Activated CD4-positive, alpha-beta T cell treated with anti-CD3 and anti-CD28 coated beads for 48 hours (primary cell): ENCODE measurements at regions not wholly inside any gene's neighbourhood (a gene's known extent, or its start where the extent isn't known, plus 50 kb on each side); places are given as distances from the start of the nearest gene placed in this dataset.
A peak's percentile ranks its signal among the peaks of the same experiment; 100 is the strongest.

Experiments used
- DNase-seq: peaks from one replicate; pipeline ENCODE4 v3.0.0-alpha.2; 2020

- DNase-seq = no peak
Observed at GRCh38 chr2:45248214-45248613, 239.0 kb upstream of the SIX2 start.

GRCh38 chr2:45244928-45245327 lies 235.7 kb upstream of the SIX2 start:
- no peak for DNase-seq

- no peak for DNase-seq
Observed at GRCh38 chr2:45242161-45242741, 233.0 kb upstream of the SIX2 start.

GRCh38 chr2:45241061-45241561 lies 231.9 kb upstream of the SIX2 start:
- DNase-seq = no peak

- peak; percentile 42 for DNase-seq
Observed at GRCh38 chr2:45237850-45238542, 228.7 kb upstream of the SIX2 start.

GRCh38 chr2:45237128-45237527 lies 227.9 kb upstream of the SIX2 start:
- DNase-seq = no peak

GRCh38 chr2:45236268-45236667 lies 227.0 kb upstream of the SIX2 start:
- DNase-seq = no peak

GRCh38 chr2:45233301-45233700 lies 224.0 kb upstream of the SIX2 start:
- no peak for DNase-seq

GRCh38 chr2:45232818-45233217 lies 223.6 kb upstream of the SIX2 start:
- DNase-seq = no peak

- no peak for DNase-seq
Observed at GRCh38 chr2:45229411-45229810, 220.2 kb upstream of the SIX2 start.

- no peak for DNase-seq
Observed at GRCh38 chr2:45227347-45227746, 218.1 kb upstream of the SIX2 start.

- no peak for DNase-seq
Observed at GRCh38 chr2:45224993-45225380, 215.7 kb upstream of the SIX2 start.

GRCh38 chr2:45224321-45224992 lies 215.2 kb upstream of the SIX2 start:
- no peak for DNase-seq

GRCh38 chr2:45223531-45223930 lies 214.3 kb upstream of the SIX2 start:
- no peak for DNase-seq

GRCh38 chr2:45220227-45220626 lies 211.0 kb upstream of the SIX2 start:
- no peak for DNase-seq

- no peak for DNase-seq
Observed at GRCh38 chr2:45218931-45219339, 209.7 kb upstream of the SIX2 start.

- no peak for DNase-seq
Observed at GRCh38 chr2:45218297-45218696, 209.0 kb upstream of the SIX2 start.

GRCh38 chr2:45216118-45216517 lies 206.9 kb upstream of the SIX2 start:
- no peak for DNase-seq

GRCh38 chr2:45214550-45214949 lies 205.3 kb upstream of the SIX2 start:
- DNase-seq = no peak

- no peak for DNase-seq
Observed at GRCh38 chr2:45212953-45213635, 203.8 kb upstream of the SIX2 start.

GRCh38 chr2:45211636-45212035 lies 202.4 kb upstream of the SIX2 start:
- no peak for DNase-seq

- DNase-seq = no peak
Observed at GRCh38 chr2:45210462-45211195, 201.4 kb upstream of the SIX2 start.

- DNase-seq = no peak
Observed at GRCh38 chr2:45209875-45210274, 200.6 kb upstream of the SIX2 start.
